ENCODE measurements at regions not wholly inside any gene's neighbourhood (a gene's known extent, or its start where the extent isn't known, plus 50 kb on each side); places are given as distances from the start of the nearest gene placed in this dataset.
A peak's percentile ranks its signal among the peaks of the same experiment; 100 is the strongest.

DNA sequence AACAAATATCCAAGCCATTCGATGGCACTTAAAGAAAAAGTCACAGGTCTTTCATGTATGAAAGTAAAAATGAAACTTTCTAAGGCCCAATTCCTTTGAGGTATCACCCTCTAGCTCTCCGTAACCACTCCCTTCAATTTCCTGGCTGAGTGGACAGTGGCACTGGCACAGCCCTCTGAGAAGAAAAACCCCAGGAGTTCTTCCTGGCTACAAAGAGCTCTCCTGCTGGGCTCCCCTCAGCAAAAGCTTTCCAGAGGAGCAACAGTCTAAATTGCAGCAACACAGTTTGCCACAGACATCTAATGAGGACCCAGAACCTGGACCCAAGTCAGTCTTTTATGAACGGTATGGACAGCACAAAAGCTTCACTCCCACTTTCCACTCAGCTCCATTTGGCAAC, 71.8 kb downstream of the FUNDC1 start:
- H3K4me1 Mint-ChIP-seq, result peaks cover 0 to 2% (median 0%) of the 10 kb centered on the region in 3 donors
- no peaks in the 10 kb centered on the region for H3K9me3 ChIP-seq (ENCODE audit: low read length)
- no peak overlapping the region for H3K4me3 Mint-ChIP-seq
- H3K27me3 ChIP-seq (ENCODE audit: insufficient read depth, low read length, poor library complexity, severe bottlenecking), result no peaks in the 10 kb centered on the region
- no peaks in the 10 kb centered on the region for H3K4me1 ChIP-seq (ENCODE audit: insufficient read depth, low read length)
- H3K4me3 ChIP-seq (ENCODE audit: low read length), result no peak overlapping the region
- no peaks in the 10 kb centered on the region for H3K9me3 Mint-ChIP-seq
- no peak for DNase-seq
- H3K36me3 ChIP-seq (ENCODE audit: insufficient read depth, low read length), result no peaks in the 10 kb centered on the region
- no peak overlapping the region for H3K27ac Mint-ChIP-seq
- no peak overlapping the region for H3K27ac ChIP-seq (ENCODE audit: low read depth, low read length)
- no peaks in the 10 kb centered on the region for H3K36me3 Mint-ChIP-seq
- peaks cover 0 to 8% of the 10 kb centered on the region in 2 donors for H3K27me3 Mint-ChIP-seq
- CTCF ChIA-PET, result no interaction called here
- POLR2A ChIA-PET, result no interaction called here

GRCh38 chrX:44462850-44463249, 79.8 kb downstream of the FUNDC1 start:
- peaks cover 5 to 14% of the 10 kb centered on the region in 2 donors for H3K27me3 Mint-ChIP-seq
- POLR2A ChIA-PET, result no interaction called here
- CTCF ChIA-PET, result no interaction called here

GRCh38 chrX:44459501-44459900, 83.2 kb downstream of the FUNDC1 start:
- ChIA-PET POLR2A (no interaction called here), CTCF (no interaction called here)
- Mint-ChIP-seq H3K4me1 (no peaks in the 10 kb centered on the region), H3K27ac (no peak overlapping the region), H3K27me3 (peaks cover 5 to 17% of the 10 kb centered on the region in 2 donors), H3K36me3 (no peaks in the 10 kb centered on the region), H3K4me3 (no peak overlapping the region), H3K9me3 (peaks cover 0 to 4% (median 0%) of the 10 kb centered on the region in 5 donors)
- Histone ChIP-seq H3K36me3 (ENCODE audit: insufficient read depth, low read length) (no peaks in the 10 kb centered on the region), H3K9me3 (ENCODE audit: low read length) (no peaks in the 10 kb centered on the region), H3K4me3 (ENCODE audit: low read length) (no peak overlapping the region), H3K4me1 (ENCODE audit: insufficient read depth, low read length) (no peaks in the 10 kb centered on the region), H3K27ac (ENCODE audit: low read depth, low read length) (no peak overlapping the region), H3K27me3 (ENCODE audit: insufficient read depth, low read length, poor library complexity, severe bottlenecking) (no peaks in the 10 kb centered on the region)
- no peak for DNase-seq

More at GRCh38 chrX:44462850-44463249, 79.8 kb downstream of the FUNDC1 start:
- Mint-ChIP-seq H3K27ac (no peak overlapping the region), H3K4me1 (no peaks in the 10 kb centered on the region), H3K9me3 (peaks cover 0 to 4% (median 0%) of the 10 kb centered on the region in 5 donors), H3K4me3 (no peak overlapping the region), H3K36me3 (no peaks in the 10 kb centered on the region)
- no peaks in the 10 kb centered on the region for H3K36me3 ChIP-seq (ENCODE audit: insufficient read depth, low read length)
- no peaks in the 10 kb centered on the region for H3K27me3 ChIP-seq (ENCODE audit: insufficient read depth, low read length, poor library complexity, severe bottlenecking)
- no peak for DNase-seq
- no peak overlapping the region for H3K27ac ChIP-seq (ENCODE audit: low read depth, low read length)
- H3K4me1 ChIP-seq (ENCODE audit: insufficient read depth, low read length), result no peaks in the 10 kb centered on the region
- H3K4me3 ChIP-seq (ENCODE audit: low read length), result no peak overlapping the region
- H3K9me3 ChIP-seq (ENCODE audit: low read length), result no peaks in the 10 kb centered on the region

- DNase-seq, result no peak
- Mint-ChIP-seq H3K9me3 (peaks cover 0 to 4% (median 0%) of the 10 kb centered on the region in 5 donors), H3K27me3 (peaks cover 5 to 8% of the 10 kb centered on the region in 2 donors), H3K4me1 (no peaks in the 10 kb centered on the region), H3K27ac (no peak overlapping the region), H3K36me3 (no peaks in the 10 kb centered on the region), H3K4me3 (no peak overlapping the region)
- no peaks in the 10 kb centered on the region for H3K27me3 ChIP-seq (ENCODE audit: insufficient read depth, low read length, poor library complexity, severe bottlenecking)
- H3K4me3 ChIP-seq (ENCODE audit: low read length), result no peak overlapping the region
- CTCF ChIA-PET, result no interaction called here
- POLR2A ChIA-PET, result no interaction called here
- no peak overlapping the region for H3K27ac ChIP-seq (ENCODE audit: low read depth, low read length)
- H3K4me1 ChIP-seq (ENCODE audit: insufficient read depth, low read length), result no peaks in the 10 kb centered on the region
- H3K36me3 ChIP-seq (ENCODE audit: insufficient read depth, low read length), result no peaks in the 10 kb centered on the region
- H3K9me3 ChIP-seq (ENCODE audit: low read length), result no peaks in the 10 kb centered on the region
Observed at GRCh38 chrX:44456685-44457084, 86.0 kb downstream of the FUNDC1 start.

- no peaks in the 10 kb centered on the region for H3K36me3 ChIP-seq (ENCODE audit: insufficient read depth, low read length)
- Mint-ChIP-seq H3K9me3 (no peaks in the 10 kb centered on the region), H3K4me3 (no peak overlapping the region), H3K27me3 (peaks cover 3 to 5% of the 10 kb centered on the region in 2 donors), H3K27ac (peak overlapping the region in 1 of 8 donors; percentile 22), H3K4me1 (no peaks in the 10 kb centered on the region), H3K36me3 (no peaks in the 10 kb centered on the region)
- no peaks in the 10 kb centered on the region for H3K27me3 ChIP-seq (ENCODE audit: insufficient read depth, low read length, poor library complexity, severe bottlenecking)
- no peak overlapping the region for H3K27ac ChIP-seq (ENCODE audit: low read depth, low read length)
- H3K9me3 ChIP-seq (ENCODE audit: low read length), result no peaks in the 10 kb centered on the region
- ChIA-PET CTCF (no interaction called here), POLR2A (no interaction called here)
- H3K4me3 ChIP-seq (ENCODE audit: low read length), result no peak overlapping the region
- no peaks in the 10 kb centered on the region for H3K4me1 ChIP-seq (ENCODE audit: insufficient read depth, low read length)
- DNase-seq, result no peak
Observed at GRCh38 chrX:44451056-44451455, 91.6 kb downstream of the FUNDC1 start.

- Mint-ChIP-seq H3K4me1 (no peaks in the 10 kb centered on the region), H3K36me3 (no peaks in the 10 kb centered on the region), H3K4me3 (no peak overlapping the region), H3K27me3 (peaks cover 2 to 3% of the 10 kb centered on the region in 2 donors), H3K9me3 (no peaks in the 10 kb centered on the region), H3K27ac (no peak overlapping the region)
- ChIA-PET CTCF (no interaction called here), POLR2A (no interaction called here)
- Histone ChIP-seq H3K4me1 (ENCODE audit: insufficient read depth, low read length) (no peaks in the 10 kb centered on the region), H3K36me3 (ENCODE audit: insufficient read depth, low read length) (no peaks in the 10 kb centered on the region), H3K9me3 (ENCODE audit: low read length) (no peaks in the 10 kb centered on the region), H3K27ac (ENCODE audit: low read depth, low read length) (no peak overlapping the region), H3K27me3 (ENCODE audit: insufficient read depth, low read length, poor library complexity, severe bottlenecking) (no peaks in the 10 kb centered on the region), H3K4me3 (ENCODE audit: low read length) (no peak overlapping the region)
- no peak for DNase-seq
Observed at GRCh38 chrX:44447214-44447613, 95.4 kb downstream of the FUNDC1 start.

DNA sequence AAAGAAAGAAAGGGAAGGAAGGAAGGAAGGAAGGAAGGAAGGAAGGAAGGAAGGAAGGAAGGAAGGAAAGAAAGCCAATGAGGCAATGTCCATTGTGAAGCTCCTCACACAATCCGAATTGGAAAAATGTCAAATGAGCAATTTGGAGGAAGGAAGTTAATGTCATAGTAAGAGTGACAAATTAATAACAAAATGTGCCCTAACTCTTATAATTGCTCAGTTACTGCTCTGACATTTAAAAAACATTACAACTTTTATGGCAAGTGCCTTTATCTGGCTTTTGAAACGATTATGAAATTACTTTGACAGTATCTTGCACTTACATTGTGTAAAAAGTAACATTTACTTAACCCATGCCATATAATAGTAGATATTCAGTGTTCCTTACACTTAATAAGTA, 96.5 kb upstream of the EFHC2 start:
- no peaks in the 10 kb centered on the region for H3K4me1 Mint-ChIP-seq
- CTCF ChIA-PET, result no interaction called here

GRCh38 chrX:44439242-44439794, 95.8 kb upstream of the EFHC2 start:
- no peak overlapping the region for H3K4me3 ChIP-seq (ENCODE audit: low read length)
- H3K4me3 Mint-ChIP-seq, result no peak overlapping the region
- H3K36me3 Mint-ChIP-seq, result peaks cover 0 to 9% (median 0%) of the 10 kb centered on the region in 3 donors
- H3K27ac ChIP-seq (ENCODE audit: low read depth, low read length), result no peak overlapping the region
- DNase-seq, result no peak
- H3K9me3 Mint-ChIP-seq, result no peaks in the 10 kb centered on the region
- ChIA-PET CTCF (no interaction called here), POLR2A (no interaction called here)
- H3K36me3 ChIP-seq (ENCODE audit: insufficient read depth, low read length), result no peaks in the 10 kb centered on the region
- no peaks in the 10 kb centered on the region for H3K4me1 Mint-ChIP-seq
- no peaks in the 10 kb centered on the region for H3K27me3 ChIP-seq (ENCODE audit: insufficient read depth, low read length, poor library complexity, severe bottlenecking)
- H3K9me3 ChIP-seq (ENCODE audit: low read length), result no peaks in the 10 kb centered on the region
- H3K27ac Mint-ChIP-seq, result no peak overlapping the region
- H3K27me3 Mint-ChIP-seq, result peaks cover 0 to 2% of the 10 kb centered on the region in 2 donors
- no peaks in the 10 kb centered on the region for H3K4me1 ChIP-seq (ENCODE audit: insufficient read depth, low read length)

More for the DNA sequence above, 96.5 kb upstream of the EFHC2 start:
- H3K4me3 Mint-ChIP-seq, result no peak overlapping the region
- Histone ChIP-seq H3K36me3 (ENCODE audit: insufficient read depth, low read length) (no peaks in the 10 kb centered on the region), H3K4me1 (ENCODE audit: insufficient read depth, low read length) (no peaks in the 10 kb centered on the region), H3K4me3 (ENCODE audit: low read length) (no peak overlapping the region), H3K9me3 (ENCODE audit: low read length) (no peaks in the 10 kb centered on the region), H3K27me3 (ENCODE audit: insufficient read depth, low read length, poor library complexity, severe bottlenecking) (no peaks in the 10 kb centered on the region), H3K27ac (ENCODE audit: low read depth, low read length) (no peak overlapping the region)
- H3K9me3 Mint-ChIP-seq, result no peaks in the 10 kb centered on the region
- H3K27me3 Mint-ChIP-seq, result peaks cover 0 to 2% of the 10 kb centered on the region in 2 donors
- no peak overlapping the region for H3K27ac Mint-ChIP-seq
- H3K36me3 Mint-ChIP-seq, result peaks cover 0 to 6% (median 0%) of the 10 kb centered on the region in 3 donors
- DNase-seq, result no peak
- POLR2A ChIA-PET, result no interaction called here

DNA sequence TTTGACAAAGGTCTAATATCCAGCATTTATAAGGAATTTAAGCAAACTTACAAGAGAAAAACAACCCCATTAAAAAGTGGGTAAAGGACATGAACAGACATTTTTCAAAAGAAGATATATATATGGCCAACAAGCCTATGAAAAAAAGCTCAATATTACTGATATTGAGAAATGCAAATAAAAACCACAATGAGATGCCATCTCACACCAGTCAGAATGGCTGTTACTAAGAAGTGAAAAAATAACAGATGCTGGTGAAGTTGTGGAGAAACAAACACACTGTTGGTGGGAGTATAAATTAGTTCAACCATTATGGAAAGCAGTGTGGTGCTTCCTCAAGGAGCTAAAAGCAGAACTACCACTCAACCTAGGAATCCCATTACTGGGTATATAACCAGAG, 91.6 kb upstream of the EFHC2 start:
- Mint-ChIP-seq H3K36me3 (peaks cover 0 to 15% (median 0%) of the 10 kb centered on the region in 3 donors), H3K9me3 (no peaks in the 10 kb centered on the region), H3K27ac (no peak overlapping the region), H3K4me1 (no peaks in the 10 kb centered on the region), H3K4me3 (no peak overlapping the region), H3K27me3 (peaks cover 0 to 6% of the 10 kb centered on the region in 2 donors)
- ChIA-PET CTCF (no interaction called here), POLR2A (no interaction called here)
- no peaks in the 10 kb centered on the region for H3K9me3 ChIP-seq (ENCODE audit: low read length)
- H3K27me3 ChIP-seq (ENCODE audit: insufficient read depth, low read length, poor library complexity, severe bottlenecking), result no peaks in the 10 kb centered on the region
- H3K36me3 ChIP-seq (ENCODE audit: insufficient read depth, low read length), result no peaks in the 10 kb centered on the region
- no peak overlapping the region for H3K27ac ChIP-seq (ENCODE audit: low read depth, low read length)
- no peak for DNase-seq
- H3K4me3 ChIP-seq (ENCODE audit: low read length), result no peak overlapping the region
- H3K4me1 ChIP-seq (ENCODE audit: insufficient read depth, low read length), result no peaks in the 10 kb centered on the region

All from CD8-positive, alpha-beta memory T cell (primary cell).